ENCODE measurements at regions not wholly inside any gene's neighbourhood (a gene's known extent, or its start where the extent isn't known, plus 50 kb on each side); places are given as distances from the start of the nearest gene placed in this dataset.

DNA sequence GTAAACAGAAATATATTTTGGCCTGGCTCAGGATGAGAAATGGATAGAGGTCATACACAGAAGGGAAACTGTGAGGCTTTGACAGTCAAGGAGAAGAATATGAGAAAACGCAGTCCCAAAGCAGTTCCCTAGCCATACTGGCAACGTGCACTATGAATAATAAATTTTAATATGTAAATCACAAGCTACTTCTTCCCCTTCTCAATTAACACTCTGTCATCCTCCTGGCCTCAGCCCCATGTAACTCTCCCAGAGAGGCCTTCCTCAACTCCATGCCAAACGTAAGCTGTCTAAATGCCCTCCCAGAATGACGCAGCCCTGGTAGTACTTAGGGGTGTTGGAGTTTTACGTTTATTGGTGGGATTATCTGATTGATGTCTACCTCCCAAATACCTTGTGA, 732.6 kb downstream of the LIG4 start:
- H2AFZ ChIP-seq (ENCODE audit: low read depth): no peak overlapping the region

DNA sequence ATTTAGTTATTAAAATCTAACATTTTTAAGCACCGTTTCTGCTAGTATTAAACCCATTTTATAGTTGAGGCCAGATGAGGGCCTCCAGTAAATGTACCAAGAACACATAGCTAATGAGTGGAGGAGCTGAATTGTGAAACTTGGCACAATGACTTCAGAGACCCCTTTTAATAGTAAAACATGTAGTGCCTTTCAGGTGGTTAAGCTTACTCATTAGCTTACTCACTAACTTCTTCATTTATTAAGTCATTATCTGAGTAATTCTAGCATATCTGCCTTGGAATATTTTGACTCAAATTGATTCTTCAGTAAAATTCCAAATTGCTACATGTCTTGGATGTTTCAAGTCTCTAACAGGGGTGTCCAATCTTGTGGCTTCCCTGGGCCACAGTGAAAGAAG, 735.2 kb downstream of the LIG4 start:
- TF ChIP-seq CTCF (conservative IDR thresholded peaks at IDR 0.05; ENCODE audit: low read depth, low read length): no peak
- Histone ChIP-seq H3K36me3 (ENCODE audit: insufficient read depth) (no peaks in the 10 kb centered on the region), H3K79me2 (ENCODE audit: insufficient read depth, low read depth) (no peaks in the 10 kb centered on the region), H3K9ac (no peak overlapping the region), H4K20me1 (ENCODE audit: insufficient read depth) (no peaks in the 10 kb centered on the region), H3K4me1 (ENCODE audit: low read depth, poor library complexity, severe bottlenecking) (no peaks in the 10 kb centered on the region), H3K27ac (no peak overlapping the region), H3K27me3 (ENCODE audit: insufficient read depth, low read depth) (no peaks in the 10 kb centered on the region), H3K4me3 (IDR thresholded peaks at IDR 0.05; ENCODE audit: insufficient read depth, low read depth, low read length) (no peak overlapping the region), H2AFZ (ENCODE audit: low read depth) (no peak overlapping the region), H3K4me2 (no peak overlapping the region)

More for the DNA sequence above, 732.6 kb downstream of the LIG4 start:
- H3K27ac ChIP-seq: no peak overlapping the region
- H3K36me3 ChIP-seq (ENCODE audit: insufficient read depth): no peaks in the 10 kb centered on the region
- H3K4me3 ChIP-seq (IDR thresholded peaks at IDR 0.05; ENCODE audit: insufficient read depth, low read depth, low read length): no peak overlapping the region
- H3K9ac ChIP-seq: no peak overlapping the region
- H3K4me1 ChIP-seq (ENCODE audit: low read depth, poor library complexity, severe bottlenecking): no peaks in the 10 kb centered on the region
- no peaks in the 10 kb centered on the region for H3K27me3 ChIP-seq (ENCODE audit: insufficient read depth, low read depth)
- no peak for TF ChIP-seq CTCF (conservative IDR thresholded peaks at IDR 0.05; ENCODE audit: low read depth, low read length)
- no peaks in the 10 kb centered on the region for H3K79me2 ChIP-seq (ENCODE audit: insufficient read depth, low read depth)
- H3K4me2 ChIP-seq: no peak overlapping the region
- no peaks in the 10 kb centered on the region for H4K20me1 ChIP-seq (ENCODE audit: insufficient read depth)

DNA sequence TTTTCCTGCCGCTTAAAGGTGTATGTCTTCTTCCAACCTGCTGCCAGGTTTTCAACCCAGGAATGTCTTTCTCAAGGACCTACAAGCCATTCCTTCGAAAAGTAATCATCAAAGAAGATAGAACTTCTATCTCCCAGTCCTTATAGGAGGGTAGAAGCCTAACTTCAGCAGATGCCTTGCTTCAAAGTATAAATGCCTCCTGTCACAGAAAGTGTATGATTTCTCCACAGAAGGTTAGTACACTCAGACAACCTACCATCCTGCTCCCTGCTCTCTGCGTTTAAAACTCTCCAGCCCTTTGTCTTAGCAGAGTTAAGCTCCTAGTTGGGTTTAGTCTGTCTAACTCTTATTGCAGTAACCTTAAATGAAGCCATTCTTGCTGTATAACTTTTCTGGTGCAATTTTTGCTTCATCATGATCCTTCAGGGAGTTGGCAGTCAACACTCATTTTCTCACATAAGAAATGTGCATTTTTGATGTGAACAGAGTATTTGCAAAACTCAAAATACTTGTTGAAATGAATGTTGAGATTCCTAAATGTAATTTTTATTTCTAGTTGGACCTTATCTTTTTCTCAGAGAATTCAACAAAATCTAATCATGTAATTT, 737.5 kb downstream of the LIG4 start:
- Histone ChIP-seq H4K20me1 (ENCODE audit: insufficient read depth) (no peaks in the 10 kb centered on the region), H3K79me2 (ENCODE audit: insufficient read depth, low read depth) (no peaks in the 10 kb centered on the region), H3K27me3 (ENCODE audit: insufficient read depth, low read depth) (no peaks in the 10 kb centered on the region), H3K4me3 (IDR thresholded peaks at IDR 0.05; ENCODE audit: insufficient read depth, low read depth, low read length) (no peak overlapping the region), H3K36me3 (ENCODE audit: insufficient read depth) (no peaks in the 10 kb centered on the region), H3K27ac (no peak overlapping the region), H3K9ac (no peak overlapping the region), H3K4me1 (ENCODE audit: low read depth, poor library complexity, severe bottlenecking) (no peaks in the 10 kb centered on the region), H2AFZ (ENCODE audit: low read depth) (no peak overlapping the region), H3K4me2 (no peak overlapping the region)
- no peak for TF ChIP-seq CTCF (conservative IDR thresholded peaks at IDR 0.05; ENCODE audit: low read depth, low read length)

GRCh38 chr13:107475753-107476453, 739.4 kb downstream of the LIG4 start:
- no peak overlapping the region for H3K4me3 ChIP-seq (IDR thresholded peaks at IDR 0.05; ENCODE audit: insufficient read depth, low read depth, low read length)
- no peak for TF ChIP-seq CTCF (conservative IDR thresholded peaks at IDR 0.05; ENCODE audit: low read depth, low read length)

More at GRCh38 chr13:107475753-107476453, 739.4 kb downstream of the LIG4 start:
- Histone ChIP-seq H2AFZ (ENCODE audit: low read depth) (no peak overlapping the region), H3K27ac (no peak overlapping the region), H3K36me3 (ENCODE audit: insufficient read depth) (no peaks in the 10 kb centered on the region), H4K20me1 (ENCODE audit: insufficient read depth) (no peaks in the 10 kb centered on the region), H3K4me2 (no peak overlapping the region), H3K4me1 (ENCODE audit: low read depth, poor library complexity, severe bottlenecking) (no peaks in the 10 kb centered on the region), H3K9ac (no peak overlapping the region), H3K27me3 (ENCODE audit: insufficient read depth, low read depth) (no peaks in the 10 kb centered on the region), H3K79me2 (ENCODE audit: insufficient read depth, low read depth) (no peaks in the 10 kb centered on the region)

Data from KMS-11 (cell line).